GM19452 (cell line): ENCODE measurements at regions not wholly inside any gene's neighbourhood (a gene's known extent, or its start where the extent isn't known, plus 50 kb on each side); places are given as distances from the start of the nearest gene placed in this dataset.
"Not testable (repeated sequence)": the region's sequence is repeated elsewhere in the genome, so short reads cannot be mapped to it uniquely, and the experiment has no call there.

Experiments
- ATAC-seq: cut with Tn5 transposase; IDR thresholded peaks from one replicate; pipeline ENCODE4 v1.9.1; 2021; ENCODE audit not compliant: unreplicated experiment

GRCh38 chr4:83213640-83214039 lies 71.0 kb downstream of the COQ2 start:
- no peak for ATAC-seq

- peak; percentile 76 for ATAC-seq
Observed at GRCh38 chr4:83212041-83212851, 72.4 kb downstream of the COQ2 start.

GRCh38 chr4:83209419-83209818 lies 75.2 kb downstream of the COQ2 start:
- ATAC-seq, result no peak

- ATAC-seq, result no peak
Observed at GRCh38 chr4:83208371-83209365, 75.9 kb downstream of the COQ2 start.

DNA sequence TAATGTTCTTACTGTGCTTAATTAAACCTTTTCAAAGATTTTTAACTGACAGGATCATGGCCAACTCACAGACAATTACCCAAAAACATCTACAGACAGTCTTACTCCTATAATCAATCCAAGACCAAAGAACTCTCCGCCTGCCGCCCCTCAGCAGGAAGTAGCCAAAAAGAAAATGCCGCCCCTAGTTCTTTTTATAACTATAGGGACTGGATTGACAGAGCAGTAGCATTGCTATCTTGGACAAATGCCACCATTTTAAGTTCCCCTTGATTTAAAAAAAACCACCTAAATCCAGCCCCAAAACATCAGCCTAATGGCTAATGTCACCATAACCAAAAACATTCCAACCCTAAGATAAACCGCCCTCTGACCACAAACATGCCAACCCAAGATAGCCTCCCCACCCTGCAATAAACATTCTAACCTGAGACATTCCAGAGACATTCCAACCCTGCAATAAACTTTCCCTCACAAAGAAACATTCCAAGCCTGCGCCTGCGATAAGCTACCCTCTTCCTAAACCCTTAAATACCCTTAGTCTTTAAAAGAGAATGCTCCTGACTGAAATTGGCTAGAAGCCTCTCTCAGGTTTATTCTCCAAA lies 77.0 kb downstream of the COQ2 start:
- ATAC-seq, result no peak

- no peak for ATAC-seq
Observed at GRCh38 chr4:83205760-83206159, 78.8 kb downstream of the COQ2 start.

DNA sequence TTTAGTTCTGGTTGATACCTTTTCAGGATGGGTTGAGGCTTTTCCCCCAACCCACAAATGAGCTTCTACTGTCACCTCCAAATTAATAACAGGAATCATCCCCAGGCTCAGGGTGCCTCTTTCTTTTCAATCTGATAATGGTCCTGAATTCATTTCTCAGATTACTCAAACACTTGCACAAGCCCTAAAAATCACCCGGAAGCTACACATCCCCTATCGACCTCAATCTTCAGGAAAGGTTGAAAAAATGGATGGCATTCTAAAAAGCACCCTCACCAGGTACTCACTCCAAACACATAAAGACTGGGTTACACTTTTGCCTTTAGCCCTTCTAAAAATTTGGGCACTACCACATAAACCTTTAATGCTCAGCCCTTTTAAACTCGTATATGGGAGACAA lies 79.9 kb downstream of the COQ2 start:
- no peak for ATAC-seq

DNA sequence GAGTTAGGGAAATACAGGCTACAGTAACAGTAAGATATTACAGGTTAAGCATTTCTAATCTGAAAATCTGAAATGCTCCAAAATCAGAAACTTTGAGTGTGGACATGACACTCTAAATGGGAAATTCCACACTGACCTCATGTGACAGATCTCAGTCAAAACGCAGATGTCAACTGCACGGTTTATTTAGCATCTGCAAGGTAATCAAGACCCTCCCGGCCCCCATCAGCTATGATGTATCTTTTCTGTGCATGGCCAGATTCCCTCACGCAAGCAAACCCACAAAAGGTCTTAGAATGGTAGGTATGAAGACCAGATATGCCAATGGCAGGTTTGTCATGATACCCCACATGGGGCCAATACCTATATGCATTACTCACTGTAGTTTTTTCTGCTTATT lies 82.8 kb downstream of the COQ2 start:
- no peak for ATAC-seq

DNA sequence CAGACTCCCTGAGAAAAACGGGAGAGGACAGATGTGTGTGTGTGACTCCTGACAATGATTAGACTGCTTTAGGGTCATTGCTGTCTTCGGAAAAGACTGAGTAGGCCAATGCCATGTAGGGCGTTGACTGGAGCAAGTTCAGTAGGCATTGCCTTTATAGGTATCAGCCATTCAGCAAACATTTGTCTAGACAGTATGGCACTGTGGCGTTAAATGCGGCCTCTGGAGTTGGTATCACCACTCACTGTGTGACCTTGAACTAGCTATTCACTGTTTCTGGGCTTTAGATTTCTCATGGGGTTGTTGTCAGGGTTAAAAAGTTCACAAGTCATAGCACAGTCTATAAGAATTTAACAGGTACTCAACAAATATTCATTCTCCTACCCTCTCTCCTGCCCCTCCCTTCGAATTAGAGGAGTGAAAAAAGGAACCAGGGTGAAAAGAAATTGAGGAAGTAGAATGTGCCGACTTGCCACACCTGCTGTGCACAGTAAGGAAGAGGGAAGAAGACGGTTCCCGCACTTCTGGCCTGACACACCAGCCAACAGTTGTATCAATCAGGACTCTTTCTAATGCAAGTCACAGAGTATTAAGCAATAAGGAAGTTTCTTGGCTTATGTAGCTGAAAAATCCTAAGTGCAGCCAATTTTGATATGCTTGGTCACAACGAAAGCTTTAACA lies 83.2 kb upstream of the PLAC8 start:
- ATAC-seq, result no peak

DNA sequence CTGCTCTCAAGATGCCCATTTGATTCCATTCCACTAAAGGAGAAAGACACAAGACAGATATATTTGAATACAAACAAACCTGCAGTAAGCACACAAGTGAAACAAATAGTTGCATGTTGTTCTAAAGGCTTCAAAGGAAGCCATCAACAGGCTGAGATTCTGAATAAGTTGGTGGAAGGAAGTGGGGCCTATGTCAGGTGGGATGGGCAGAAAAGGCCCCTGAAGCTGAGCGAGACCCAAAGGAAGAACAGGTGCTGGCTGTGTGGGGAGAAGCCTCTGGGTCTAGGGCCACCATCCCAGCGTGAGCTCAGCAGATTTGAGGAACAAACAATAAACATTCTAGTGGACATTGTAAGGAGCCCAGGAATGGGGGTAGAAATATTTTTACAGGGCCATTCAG lies 82.4 kb upstream of the PLAC8 start:
- no peak for ATAC-seq

DNA sequence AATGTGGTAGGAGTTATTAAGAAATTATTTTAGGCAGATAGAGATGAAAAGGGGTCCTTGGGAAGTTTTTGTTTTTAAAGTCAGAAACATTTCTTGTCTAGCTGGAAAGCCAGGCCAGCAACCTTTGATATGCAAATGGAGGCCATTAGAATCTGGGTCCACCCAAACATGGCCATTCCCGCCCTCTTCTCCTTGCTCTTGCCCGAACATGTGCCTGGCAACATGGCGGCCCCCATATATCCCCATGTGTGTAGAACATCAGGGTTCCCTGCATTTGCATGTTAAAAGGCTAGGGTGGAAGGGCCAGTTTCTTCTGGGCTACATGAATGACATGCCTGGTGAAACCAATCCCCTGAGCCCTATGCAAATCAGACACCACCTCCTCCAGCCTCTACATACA lies 80.7 kb upstream of the PLAC8 start:
- ATAC-seq, result no peak

- not testable (repeated sequence) for ATAC-seq
Observed at GRCh38 chr4:83194588-83194987, 80.1 kb upstream of the PLAC8 start.

DNA sequence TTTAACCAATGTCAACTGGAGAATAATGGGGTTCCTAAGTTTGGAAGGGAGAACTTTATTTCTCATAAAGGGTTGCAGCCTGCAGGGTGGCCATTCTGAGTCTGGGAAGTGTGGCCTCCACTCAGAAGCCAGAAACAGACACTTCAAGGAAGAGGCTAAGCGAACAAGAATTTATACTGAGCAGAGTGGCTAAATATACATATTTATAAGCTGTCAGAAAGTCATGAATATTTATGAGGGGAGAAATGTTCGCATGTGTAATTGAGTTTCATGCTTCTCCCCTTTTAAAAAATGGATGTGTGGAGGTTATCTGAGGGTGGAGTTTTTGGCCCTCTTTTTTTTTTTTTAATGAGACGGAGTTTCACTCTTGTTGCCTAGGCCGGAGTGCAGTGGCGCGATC lies 78.1 kb upstream of the PLAC8 start:
- ATAC-seq, result no peak

GRCh38 chr4:83191026-83191425 lies 76.5 kb upstream of the PLAC8 start:
- ATAC-seq, result no peak

- ATAC-seq, result no peak
Observed at GRCh38 chr4:83189631-83190136, 75.2 kb upstream of the PLAC8 start.

GRCh38 chr4:83180431-83180968 lies 66.0 kb upstream of the PLAC8 start:
- ATAC-seq, result no peak

GRCh38 chr4:83179205-83179604 lies 64.7 kb upstream of the PLAC8 start:
- no peak for ATAC-seq

DNA sequence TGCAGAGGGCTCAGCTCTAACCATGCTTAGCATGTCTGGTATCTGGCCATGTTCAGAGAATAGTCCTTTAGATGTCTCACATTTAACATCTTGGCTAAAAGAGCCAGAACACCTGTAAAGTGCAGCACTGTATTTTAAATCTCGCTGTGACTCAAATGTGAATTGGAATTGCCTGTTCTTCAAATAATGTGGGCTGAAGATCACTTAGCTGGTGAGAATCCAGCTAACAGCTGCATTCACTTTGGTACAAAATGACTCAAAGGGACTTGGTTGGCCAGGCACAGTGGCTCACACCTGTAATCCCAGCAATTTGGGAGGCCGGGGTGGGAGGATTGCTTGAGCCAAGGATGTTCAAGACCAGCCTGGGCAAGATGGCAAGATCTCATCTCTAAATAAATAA lies 63.5 kb upstream of the PLAC8 start:
- peak; percentile 37 for ATAC-seq

DNA sequence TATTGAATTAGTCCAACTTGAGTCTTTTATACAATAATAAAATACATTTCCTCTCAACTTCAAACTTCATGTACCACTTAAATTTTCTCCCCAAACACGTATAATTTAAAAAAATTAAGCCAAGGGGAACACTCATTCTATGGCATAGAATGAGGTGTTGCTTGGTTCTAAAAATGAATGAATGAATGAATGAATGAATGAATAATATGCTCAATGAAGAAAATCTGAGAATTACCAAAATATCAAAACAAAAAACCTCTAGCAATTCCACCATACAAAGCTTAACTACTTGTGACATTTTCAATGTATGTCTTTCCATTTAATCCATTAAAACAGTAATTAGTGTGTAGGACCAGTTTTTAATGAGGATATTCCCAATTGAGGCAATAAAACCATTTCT lies 62.7 kb upstream of the PLAC8 start:
- ATAC-seq, result no peak

GRCh38 chr4:83174844-83175414 lies 60.4 kb upstream of the PLAC8 start:
- ATAC-seq, result peak; percentile 55
